GM12878 (cell line): ENCODE measurements at regions not wholly inside any gene's neighbourhood (a gene's known extent, or its start where the extent isn't known, plus 50 kb on each side); places are given as distances from the start of the nearest gene placed in this dataset.

Source experiments
- ATAC-seq: fragments of 200-7000 bp; cut with Tn5 transposase; 3 replicates; pipeline ENCODE4 v1.9.1; 2020; ENCODE audit warnings: mild to moderate bottlenecking, moderate library complexity
- BruUV-seq: library from RNA; stranded (reverse); fragments of 400-500 nt; replicated peaks from 2 replicates; lab custom pipeline; 2021; lab: Mats Ljungman, UMichigan
- CTCF ChIA-PET: fragments of 300-600 bp; sonication (Branson Sonifier 250); formaldehyde crosslinking; extraction: SDS; loops from one replicate; lab custom pipeline; 2021; ENCODE audit warnings: inconsistent platforms; lab: Yijun Ruan, JAX
- POLR2A ChIA-PET: fragments of 350-600 bp; formaldehyde crosslinking; extraction: SDS; loops from one replicate; lab custom pipeline; 2021; ENCODE audit warnings: inconsistent platforms; lab: Charles Lee
- RAD21 ChIA-PET: fragments of 300-600 bp; sonication (Branson Sonifier 250); formaldehyde crosslinking; loops from one replicate; lab custom pipeline; 2023; ENCODE audit warnings: antibody characterized with exemption; ENCODE audit not compliant: unreplicated experiment; lab: Charles Lee
- SMC1A ChIA-PET: fragments of 300-600 bp; sonication (Branson Sonifier 250); formaldehyde crosslinking; loops from one replicate; lab custom pipeline; 2023; ENCODE audit not compliant: unreplicated experiment, uncharacterized antibody; lab: Charles Lee
- DNase-seq: peaks from one replicate; pipeline ENCODE4 v3.0.0-alpha.2; 2011; ENCODE audit warnings: low read depth, low spot score
- FAIRE-seq: peaks from 3 replicates; lab custom pipeline; 2011; peaks lifted over from hg19 to GRCh38; lab: Jason Lieb, UNC
- H2AFZ ChIP-seq: 2 replicates; pipeline ENCODE4 v1.6.0; 2011; ENCODE audit warnings: low read depth, low read length, control low read depth; ENCODE audit not compliant: control insufficient read depth
- H3K27ac ChIP-seq: 2 replicates; pipeline ENCODE4 v1.5.1; 2011; ENCODE audit warnings: control low read depth; ENCODE audit not compliant: control insufficient read depth, insufficient read depth
- H3K27me3 ChIP-seq, 2 experiments: replicated peaks in 1 of 2; 2 replicates each; pipeline versions ENCODE4 v1.6.0 to v1.6.1; 2011; ENCODE audit warnings: low read length in 1 of 2; ENCODE audit not compliant: control insufficient read depth in 2 of 2, insufficient read depth in 2 of 2
- H3K36me3 ChIP-seq, 2 experiments: 2 replicates each; pipeline ENCODE4 v1.5.1; 2011; ENCODE audit warnings: low read length in 1 of 2; ENCODE audit not compliant: control insufficient read depth in 2 of 2, insufficient read depth in 2 of 2
- H3K4me1 ChIP-seq: 2 replicates; pipeline ENCODE4 v1.6.1; 2011; ENCODE audit warnings: mild to moderate bottlenecking, low read length, moderate library complexity, mixed read lengths; ENCODE audit not compliant: control insufficient read depth, insufficient read depth
- H3K4me2 ChIP-seq: 2 replicates; pipeline ENCODE4 v1.6.0; 2011; ENCODE audit warnings: control low read depth; ENCODE audit not compliant: control insufficient read depth, insufficient read depth
- H3K4me3 ChIP-seq: fragments of 200-600 bp; sonication (generic); 2 replicates; pipeline ENCODE4 v1.5.1; 2016
- H3K79me2 ChIP-seq: 2 replicates; pipeline ENCODE4 v1.6.0; 2011; ENCODE audit warnings: low read length; ENCODE audit not compliant: control insufficient read depth, insufficient read depth
- H3K9ac ChIP-seq: 2 replicates; pipeline ENCODE4 v1.8.0; 2011; ENCODE audit warnings: low read length, control low read depth, mixed read lengths; ENCODE audit not compliant: control insufficient read depth, insufficient read depth
- H3K9me3 ChIP-seq: replicated peaks from 3 replicates; pipeline ENCODE4 v1.5.1; 2011; ENCODE audit warnings: mild to moderate bottlenecking, low read length; ENCODE audit not compliant: control insufficient read depth, insufficient read depth
- H4K20me1 ChIP-seq: 2 replicates; pipeline ENCODE4 v1.6.0; 2011; ENCODE audit not compliant: control insufficient read depth, insufficient read depth
- BHLHE40 ChIP-seq, 2 experiments: fragments of 450-650 bp in 1 of 2; IDR thresholded peaks; 2 replicates each; pipeline ENCODE4 v1.6.1; 2011 to 2017; ENCODE audit warnings: low read depth in 2 of 2, borderline replicate concordance in 1 of 2, improper control_type of control experiment in 1 of 2, low read length in 1 of 2, mild to moderate bottlenecking in 1 of 2
- CEBPZ ChIP-seq: fragments of 150-350 bp; IDR thresholded peaks from 2 replicates; pipeline ENCODE4 v1.6.1; 2016; ENCODE audit warnings: low read depth, low read length
- CHD1 ChIP-seq: IDR thresholded peaks from 2 replicates; pipeline ENCODE4 v1.6.1; 2012; ENCODE audit warnings: low read depth, low read length, improper control_type of control experiment
- CUX1 ChIP-seq: IDR thresholded peaks from 2 replicates; pipeline ENCODE4 v1.6.1; 2012; ENCODE audit warnings: improper control_type of control experiment, low read depth, low read length; ENCODE audit not compliant: insufficient replicate concordance
- E2F4 ChIP-seq: IDR thresholded peaks from 2 replicates; pipeline ENCODE4 v1.6.1; 2012; ENCODE audit warnings: low read depth, low read length, improper control_type of control experiment
- FOS ChIP-seq: IDR thresholded peaks from 3 replicates; pipeline ENCODE4 v1.6.1; 2011; ENCODE audit warnings: borderline replicate concordance; ENCODE audit not compliant: insufficient read length; ENCODE audit errors: extremely low read depth
- HDAC6 ChIP-seq: fragments of 200-600 bp; sonication (generic); IDR thresholded peaks from one replicate; pipeline ENCODE4 v1.8.0; 2017; ENCODE audit warnings: antibody characterized with exemption; ENCODE audit not compliant: unreplicated experiment
- MXI1 ChIP-seq: fragments of 150-350 bp; IDR thresholded peaks from 2 replicates; pipeline ENCODE4 v1.6.1; 2011; ENCODE audit warnings: low read depth, mild to moderate bottlenecking, inconsistent platforms, low read length, improper control_type of control experiment
- MYB ChIP-seq: fragments of 150-350 bp; IDR thresholded peaks from 2 replicates; pipeline ENCODE4 v1.6.1; 2014; ENCODE audit warnings: mild to moderate bottlenecking, low read depth, low read length, borderline replicate concordance
- SIX5 ChIP-seq: IDR thresholded peaks from 2 replicates; pipeline ENCODE4 v1.6.1; 2011; ENCODE audit warnings: mild to moderate bottlenecking, low read depth, low read length, moderate library complexity; ENCODE audit not compliant: severe bottlenecking
- TARDBP ChIP-seq: IDR thresholded peaks from 2 replicates; pipeline ENCODE4 v1.6.1; 2016; ENCODE audit warnings: borderline replicate concordance
- WGBS: methylation state at CpG from one replicate; pipeline ENCODE4 v1.1.6; 2016; ENCODE audit warnings: low lambda C conversion rate; ENCODE audit not compliant: insufficient replicate concordance, insufficient coverage; ENCODE audit errors: missing lambda C conversion rate; 5-methylcytosine and 5-hydroxymethylcytosine counted together
- in situ Hi-C: fragments of 300-500 bp; cut with MboI; formaldehyde crosslinking; loops from 9 replicates; pipeline ENCODE4 v1.14.3; 2018; ENCODE audit warnings: mixed read lengths
- intact Hi-C: fragments of 100-400 bp; cut with micrococcal nuclease; formaldehyde crosslinking; loops from one replicate; pipeline ENCODE4 v1.14.2; 2022; ENCODE audit not compliant: unreplicated experiment

GRCh38 chr10:113412161-113412560 is 140.7 kb upstream of the HABP2 start:
- BruUV-seq, result no TSS peak
- TF ChIP-seq CHD1, result no peak
- no peak for TF ChIP-seq FOS
- TF ChIP-seq E2F4, result no peak
- TF ChIP-seq MXI1, result no peak
- no peak for TF ChIP-seq BHLHE40 (IDR thresholded peaks at IDR 0.05; ENCODE audit: borderline replicate concordance in 1 of 2, low read depth in 2 of 2, low read length in 1 of 2)
- TF ChIP-seq MYB, result no peak
- TF ChIP-seq SIX5, result no peak
- no peak for TF ChIP-seq CEBPZ
- no peak for TF ChIP-seq CUX1
- no peak for TF ChIP-seq TARDBP
- no peak for TF ChIP-seq HDAC6
- POLR2A ChIA-PET, result no interaction called here
- Histone ChIP-seq H3K79me2 (no peaks in the 10 kb centered on the region), H3K4me2 (no peak overlapping the region), H3K9ac (no peak overlapping the region), H2AFZ (no peak overlapping the region), H3K36me3 (no peaks in the 10 kb centered on the region), H3K27ac (no peak overlapping the region), H3K4me3 (no peak overlapping the region), H3K9me3 (no peaks in the 10 kb centered on the region), H3K27me3 (no peaks in the 10 kb centered on the region; a peak in 1 of 4 replicates), H3K4me1 (no peaks in the 10 kb centered on the region), H4K20me1 (no peaks in the 10 kb centered on the region)
- intact Hi-C loops (no loop called here), in situ Hi-C loops (no loop called here)
- FAIRE-seq (no peak), ATAC-seq (no peak), DNase-seq (no peak)
- RAD21 ChIA-PET, result no interaction called here
- SMC1A ChIA-PET, result no interaction called here
- CTCF ChIA-PET, result no interaction called here
- WGBS, result 26% methylated on average over 3 of the region's 3 CpGs
